ENCODE measurements at regions not wholly inside any gene's neighbourhood (a gene's known extent, or its start where the extent isn't known, plus 50 kb on each side); places are given as distances from the start of the nearest gene placed in this dataset.

- Histone ChIP-seq H2AFZ (ENCODE audit: insufficient read depth, low read depth, low read length, poor library complexity, severe bottlenecking) (no peak overlapping the region), H3K36me3 (replicated peaks in 1 of 2; ENCODE audit: control insufficient read depth in 1 of 2, insufficient read depth in 2 of 2, low read length in 2 of 2) (no peaks in the 10 kb centered on the region)
- H3K27me3 Mint-ChIP-seq (ENCODE audit: low read depth in 3 of 3), result peaks cover 14 to 18% (median 14%) of the 10 kb centered on the region in 3 donors
These were observed 148.6 kb upstream of the ETV3 start for GRCh38 chr1:157286646-157287420.

GRCh38 chr1:157286096-157286495 lies 147.9 kb upstream of the ETV3 start:
- H3K27ac Mint-ChIP-seq, result no peak overlapping the region
- TF ChIP-seq, protein P1, sequence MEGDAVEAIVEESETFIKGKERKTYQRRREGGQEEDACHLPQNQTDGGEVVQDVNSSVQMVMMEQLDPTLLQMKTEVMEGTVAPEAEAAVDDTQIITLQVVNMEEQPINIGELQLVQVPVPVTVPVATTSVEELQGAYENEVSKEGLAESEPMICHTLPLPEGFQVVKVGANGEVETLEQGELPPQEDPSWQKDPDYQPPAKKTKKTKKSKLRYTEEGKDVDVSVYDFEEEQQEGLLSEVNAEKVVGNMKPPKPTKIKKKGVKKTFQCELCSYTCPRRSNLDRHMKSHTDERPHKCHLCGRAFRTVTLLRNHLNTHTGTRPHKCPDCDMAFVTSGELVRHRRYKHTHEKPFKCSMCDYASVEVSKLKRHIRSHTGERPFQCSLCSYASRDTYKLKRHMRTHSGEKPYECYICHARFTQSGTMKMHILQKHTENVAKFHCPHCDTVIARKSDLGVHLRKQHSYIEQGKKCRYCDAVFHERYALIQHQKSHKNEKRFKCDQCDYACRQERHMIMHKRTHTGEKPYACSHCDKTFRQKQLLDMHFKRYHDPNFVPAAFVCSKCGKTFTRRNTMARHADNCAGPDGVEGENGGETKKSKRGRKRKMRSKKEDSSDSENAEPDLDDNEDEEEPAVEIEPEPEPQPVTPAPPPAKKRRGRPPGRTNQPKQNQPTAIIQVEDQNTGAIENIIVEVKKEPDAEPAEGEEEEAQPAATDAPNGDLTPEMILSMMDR (IDR thresholded peaks at IDR 0.05), result no peak
- H3K9me3 Mint-ChIP-seq, result peaks cover 0 to 2% (median 0%) of the 10 kb centered on the region in 7 donors
- Histone ChIP-seq H3K27me3 (ENCODE audit: control insufficient read depth in 2 of 2, insufficient read depth in 2 of 2, low read length in 2 of 2) (peaks cover 10 to 13% of the 10 kb centered on the region in 2 donors), H3K4me3 (replicated peaks in 1 of 3; ENCODE audit: low read depth in 2 of 3, low read length in 3 of 3) (no peak overlapping the region), H3K79me2 (ENCODE audit: insufficient read depth, low read length) (no peaks in the 10 kb centered on the region), H3K9me3 (replicated peaks in 1 of 2; ENCODE audit: control insufficient read depth in 1 of 2, insufficient read depth in 1 of 2, low read length in 2 of 2) (no peaks in the 10 kb centered on the region), H3K4me2 (replicated peaks; ENCODE audit: extremely low read depth, low read length, poor library complexity, severe bottlenecking) (no peak overlapping the region), H3K4me1 (ENCODE audit: control insufficient read depth in 1 of 2, insufficient read depth in 2 of 2, low read length in 2 of 2) (no peaks in the 10 kb centered on the region), H4K20me1 (ENCODE audit: insufficient read depth, low read length) (no peaks in the 10 kb centered on the region), H2AFZ (ENCODE audit: insufficient read depth, low read depth, low read length, poor library complexity, severe bottlenecking) (no peak overlapping the region), H3K9ac (ENCODE audit: insufficient read depth, low read length, poor library complexity, severe bottlenecking) (no peak overlapping the region), H3K27ac (ENCODE audit: low read depth in 1 of 2, low read length in 2 of 2) (no peak overlapping the region), H3K36me3 (replicated peaks in 1 of 2; ENCODE audit: control insufficient read depth in 1 of 2, insufficient read depth in 2 of 2, low read length in 2 of 2) (no peaks in the 10 kb centered on the region)
- no peaks in the 10 kb centered on the region for H3K36me3 Mint-ChIP-seq
- no peak for DNase-seq
- intact Hi-C loops (cut with micrococcal nuclease), result no loop called here
- H3K4me3 Mint-ChIP-seq, result no peak overlapping the region
- WGBS (ENCODE audit: insufficient coverage), result no CpG with 5 or more reads among the region's 2 CpGs
- H3K4me1 Mint-ChIP-seq, result peaks cover 7% of the 10 kb centered on the region
- H3K27me3 Mint-ChIP-seq (ENCODE audit: low read depth in 3 of 3), result peaks cover 17 to 23% (median 19%) of the 10 kb centered on the region in 3 donors

More at GRCh38 chr1:157286646-157287420, 148.6 kb upstream of the ETV3 start:
- intact Hi-C loops (cut with micrococcal nuclease), result no loop called here
- DNase-seq, result no peak
- H3K4me1 Mint-ChIP-seq, result peaks cover 7% of the 10 kb centered on the region
- H3K27ac Mint-ChIP-seq, result no peak overlapping the region
- Histone ChIP-seq H3K9ac (ENCODE audit: insufficient read depth, low read length, poor library complexity, severe bottlenecking) (no peak overlapping the region), H4K20me1 (ENCODE audit: insufficient read depth, low read length) (no peaks in the 10 kb centered on the region), H3K4me3 (replicated peaks in 1 of 3; ENCODE audit: low read depth in 2 of 3, low read length in 3 of 3) (no peak overlapping the region), H3K79me2 (ENCODE audit: insufficient read depth, low read length) (no peaks in the 10 kb centered on the region), H3K27ac (ENCODE audit: low read depth in 1 of 2, low read length in 2 of 2) (no peak overlapping the region), H3K9me3 (replicated peaks in 1 of 2; ENCODE audit: control insufficient read depth in 1 of 2, insufficient read depth in 1 of 2, low read length in 2 of 2) (no peaks in the 10 kb centered on the region), H3K27me3 (ENCODE audit: control insufficient read depth in 2 of 2, insufficient read depth in 2 of 2, low read length in 2 of 2) (peaks cover 10% of the 10 kb centered on the region in 2 donors), H3K4me2 (replicated peaks; ENCODE audit: extremely low read depth, low read length, poor library complexity, severe bottlenecking) (no peak overlapping the region), H3K4me1 (ENCODE audit: control insufficient read depth in 1 of 2, insufficient read depth in 2 of 2, low read length in 2 of 2) (no peaks in the 10 kb centered on the region)
- H3K36me3 Mint-ChIP-seq, result no peaks in the 10 kb centered on the region
- H3K9me3 Mint-ChIP-seq, result peaks cover 0 to 2% (median 0%) of the 10 kb centered on the region in 7 donors
- WGBS (ENCODE audit: insufficient coverage), result 100% methylated on average over 4 of the region's 10 CpGs
- no peak overlapping the region for H3K4me3 Mint-ChIP-seq
- TF ChIP-seq, protein P1 (IDR thresholded peaks at IDR 0.05), result no peak

Data from CD14-positive monocyte (primary cell).